Endothelial cell of umbilical vein (primary cell): ENCODE measurements at regions not wholly inside any gene's neighbourhood (a gene's known extent, or its start where the extent isn't known, plus 50 kb on each side); places are given as distances from the start of the nearest gene placed in this dataset.

Experiments used
- CTCF ChIP-seq, 2 donors: IDR thresholded peaks; 1 replicate in 1 of 2; 2 replicates in 1 of 2; pipeline ENCODE4 v1.5.1; 2011; ENCODE audit warnings: low read length in 2 of 2, mild to moderate bottlenecking in 2 of 2, moderate library complexity in 2 of 2, control low read depth in 1 of 2, inconsistent platforms in 1 of 2, low read depth in 1 of 2; ENCODE audit not compliant: insufficient read depth in 1 of 2; ENCODE audit errors: extremely low read depth in 1 of 2
- EZH2 ChIP-seq: IDR thresholded peaks from 2 replicates; pipeline ENCODE4 v1.6.1; 2012; ENCODE audit warnings: borderline replicate concordance, low read depth, mild to moderate bottlenecking, moderate library complexity, low read length, inconsistent platforms; ENCODE audit not compliant: severe bottlenecking
- FOS ChIP-seq: IDR thresholded peaks from 2 replicates; pipeline ENCODE4 v1.6.1; 2011; ENCODE audit warnings: mild to moderate bottlenecking, low read length, moderate library complexity, borderline replicate concordance; ENCODE audit not compliant: insufficient read depth
- GATA2 ChIP-seq: IDR thresholded peaks from 2 replicates; pipeline ENCODE4 v1.7.0; 2011; ENCODE audit warnings: low read depth, mild to moderate bottlenecking, moderate library complexity, mixed read lengths, low read length; ENCODE audit not compliant: insufficient read length, insufficient read depth
- JUN ChIP-seq: IDR thresholded peaks from 2 replicates; pipeline ENCODE4 v1.6.1; 2011; ENCODE audit warnings: borderline replicate concordance, low read depth; ENCODE audit not compliant: insufficient read length, insufficient read depth
- MYC ChIP-seq: IDR thresholded peaks from one replicate; pipeline ENCODE4 v1.6.1; 2011; ENCODE audit warnings: mild to moderate bottlenecking, low read depth, low read length
- POLR2A ChIP-seq: IDR thresholded peaks from 2 replicates; pipeline ENCODE4 v1.6.1; 2012; ENCODE audit warnings: low read depth, mild to moderate bottlenecking, control low read depth, low read length
- POLR2AphosphoS5 ChIP-seq: IDR thresholded peaks from 2 replicates; pipeline ENCODE4 v1.6.1; 2012; ENCODE audit warnings: low read depth, mild to moderate bottlenecking, control low read depth, low read length, moderate library complexity; ENCODE audit not compliant: insufficient read depth
- TF ChIP-seq, protein P1 (sequence below): IDR thresholded peaks from 2 replicates; pipeline ENCODE4 v1.6.1; 2011; ENCODE audit not compliant: insufficient read depth, insufficient read length

DNA sequence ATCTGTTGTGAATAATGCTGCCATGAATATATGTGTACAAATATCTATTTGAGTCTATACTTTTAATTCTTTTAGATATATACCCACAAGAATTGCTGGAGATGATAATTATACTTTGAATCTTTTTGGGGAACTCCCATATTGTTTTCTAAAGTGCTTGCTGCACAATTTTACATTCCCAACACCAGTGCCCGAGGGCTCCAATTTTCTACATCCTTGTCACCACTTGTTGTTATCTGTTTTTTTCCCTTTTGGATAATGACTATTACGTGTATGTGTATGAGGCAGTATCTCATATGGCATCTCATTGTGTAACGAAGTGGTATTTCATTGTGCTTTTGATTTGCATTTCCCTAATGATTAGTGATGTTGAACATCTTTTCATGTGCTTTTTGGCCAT, 127.1 kb downstream of the SUDS3 start:
- TF ChIP-seq CTCF (IDR thresholded peaks at IDR 0.05; ENCODE audit: extremely low read depth in 1 of 2, insufficient read depth in 1 of 2, low read depth in 1 of 2, low read length in 2 of 2): no peak
- no peak for TF ChIP-seq POLR2A
- no peak for TF ChIP-seq EZH2
- no peak for TF ChIP-seq FOS
- no peak for TF ChIP-seq MYC
- TF ChIP-seq POLR2AphosphoS5: no peak
- TF ChIP-seq JUN: no peak
- TF ChIP-seq, protein P1, sequence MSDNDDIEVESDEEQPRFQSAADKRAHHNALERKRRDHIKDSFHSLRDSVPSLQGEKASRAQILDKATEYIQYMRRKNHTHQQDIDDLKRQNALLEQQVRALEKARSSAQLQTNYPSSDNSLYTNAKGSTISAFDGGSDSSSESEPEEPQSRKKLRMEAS: no peak
- TF ChIP-seq GATA2: no peak
